Activated naive CD4-positive, alpha-beta T cell treated with Interleukin-2 at 50 U/mL for 16 hours (primary cell): ENCODE measurements at regions not wholly inside any gene's neighbourhood (a gene's known extent, or its start where the extent isn't known, plus 50 kb on each side); places are given as distances from the start of the nearest gene placed in this dataset.
"Not testable (repeated sequence)": the region's sequence is repeated elsewhere in the genome, so short reads cannot be mapped to it uniquely, and the experiment has no call there.

Source experiments
- DNase-seq: peaks from one replicate; pipeline ENCODE4 v3.0.0-alpha.2; 2020

DNA sequence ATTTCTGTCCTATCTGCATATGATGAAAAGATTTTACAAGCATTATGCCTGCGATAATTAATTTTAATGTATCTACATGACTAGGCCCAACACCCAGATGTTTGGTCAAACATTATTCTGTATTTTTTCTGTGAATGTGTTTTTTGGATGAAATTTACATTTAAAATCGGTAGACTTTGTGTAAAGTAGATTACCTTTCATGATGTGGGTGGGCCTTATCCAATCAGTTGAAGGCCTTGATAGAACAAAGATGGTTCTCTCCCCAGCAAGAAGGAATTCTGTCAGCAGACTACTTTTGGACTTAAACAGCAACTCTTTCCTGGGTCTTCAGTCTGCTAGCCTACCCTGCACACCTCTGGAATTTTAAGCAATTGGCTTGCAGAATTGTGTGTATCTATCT, 844.0 kb downstream of the BRINP3 start:
- no peak for DNase-seq

DNA sequence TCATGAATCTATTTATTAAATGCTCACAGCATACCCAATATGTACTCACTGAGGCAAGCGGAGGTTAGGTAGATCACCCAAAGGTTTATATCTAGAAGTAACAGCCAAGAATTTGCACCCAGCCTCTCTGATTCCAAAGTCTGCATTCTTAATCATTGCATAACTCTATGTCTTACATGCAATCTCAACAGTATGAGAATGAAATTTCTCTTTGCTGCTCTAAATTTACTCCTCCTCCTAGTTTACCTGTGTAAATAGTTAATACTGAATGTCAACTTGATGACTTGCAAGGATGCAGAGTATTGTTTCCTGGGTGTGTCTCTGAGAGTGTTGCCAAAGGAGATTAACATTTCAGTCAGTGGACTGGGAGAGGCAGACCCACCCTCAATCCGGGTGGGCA, 840.6 kb downstream of the BRINP3 start:
- DNase-seq = no peak

DNA sequence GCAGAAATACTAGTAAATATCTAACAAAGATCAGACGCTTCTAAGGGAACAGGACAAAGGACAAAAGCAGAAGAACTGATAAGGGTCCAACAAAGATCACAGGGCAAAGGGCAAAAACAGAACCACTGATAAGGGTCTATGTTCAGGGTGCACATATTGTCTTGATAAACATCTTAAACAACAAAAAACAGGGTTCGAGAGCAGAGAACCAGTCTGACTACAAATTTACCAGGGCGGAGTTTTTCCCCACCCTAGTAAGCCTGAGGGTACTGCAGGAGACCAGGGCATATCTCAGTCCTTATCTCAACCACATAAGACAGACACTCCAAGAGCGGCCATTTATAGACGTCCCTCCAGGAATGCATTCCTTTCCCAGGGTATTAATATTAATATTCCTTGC, 833.5 kb downstream of the BRINP3 start:
- DNase-seq = not testable (repeated sequence)

GRCh38 chr1:189644970-189645369, 832.7 kb downstream of the BRINP3 start:
- DNase-seq = no peak

GRCh38 chr1:189646066-189646465, 831.6 kb downstream of the BRINP3 start:
- no peak for DNase-seq

DNA sequence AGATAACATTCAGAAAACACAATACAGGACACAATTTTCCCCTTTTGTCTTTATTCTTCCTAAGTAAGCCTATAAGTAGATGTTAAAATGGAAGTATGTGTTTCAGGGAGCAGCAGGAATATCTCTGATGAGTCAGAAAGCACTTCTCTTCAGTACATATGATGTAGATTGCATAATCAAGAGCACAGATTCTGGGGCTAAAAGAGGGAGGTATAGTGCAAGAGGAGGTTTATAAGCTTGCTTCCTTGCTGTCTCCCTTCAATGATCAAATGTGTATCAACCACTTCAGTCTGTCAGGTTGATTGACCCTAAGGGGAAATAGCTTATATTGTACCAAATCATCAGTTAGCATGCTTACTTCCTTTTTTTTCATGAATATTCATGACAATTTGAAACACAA, 822.8 kb downstream of the BRINP3 start:
- no peak for DNase-seq

DNA sequence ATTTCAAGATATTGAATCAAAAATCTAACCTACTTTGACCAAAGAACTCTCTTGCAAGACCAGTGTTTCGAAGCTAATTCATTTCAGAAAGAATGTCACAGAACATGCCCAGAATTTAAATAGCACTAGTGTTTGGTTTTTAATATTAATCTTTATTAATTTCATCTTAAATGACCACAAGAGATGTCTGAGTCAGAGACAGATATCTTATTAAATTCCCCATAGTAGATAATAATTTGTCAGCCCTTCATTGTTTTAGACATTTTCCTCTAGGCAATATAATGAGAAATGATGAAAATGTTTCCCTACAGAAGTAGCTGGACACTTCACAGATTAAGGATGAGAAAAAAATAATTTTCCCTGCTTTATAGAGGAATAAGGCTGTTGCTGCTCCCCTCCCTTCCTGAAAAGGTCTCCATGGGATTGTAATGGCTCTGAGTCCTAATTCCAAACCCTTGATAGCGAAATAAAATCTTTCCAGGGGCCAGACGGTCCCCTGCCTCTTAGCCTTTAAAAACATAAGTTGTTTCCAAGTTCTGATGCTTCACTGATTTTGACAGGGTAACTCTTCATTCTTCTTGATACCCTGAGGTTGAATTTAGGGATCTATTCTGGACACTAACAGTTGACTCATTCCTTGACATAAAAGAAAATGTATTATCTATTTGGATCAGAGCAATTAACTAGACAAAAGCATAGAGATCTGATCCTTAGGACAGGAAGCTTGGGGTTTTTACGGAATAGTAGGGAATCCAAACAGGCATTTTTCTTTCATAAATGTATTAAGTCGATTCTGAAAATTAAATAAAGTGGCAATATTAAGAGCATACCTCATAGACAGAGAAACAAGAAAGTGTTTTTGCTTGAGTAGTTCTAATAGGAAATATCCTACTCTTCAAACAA, 820.8 kb downstream of the BRINP3 start:
- DNase-seq = no peak

GRCh38 chr1:189657715-189658114, 819.9 kb downstream of the BRINP3 start:
- DNase-seq = no peak

- DNase-seq = no peak
These were observed 819.3 kb downstream of the BRINP3 start for GRCh38 chr1:189658381-189658780.

- DNase-seq = no peak
These were observed 817.9 kb downstream of the BRINP3 start for GRCh38 chr1:189659731-189660130.

DNA sequence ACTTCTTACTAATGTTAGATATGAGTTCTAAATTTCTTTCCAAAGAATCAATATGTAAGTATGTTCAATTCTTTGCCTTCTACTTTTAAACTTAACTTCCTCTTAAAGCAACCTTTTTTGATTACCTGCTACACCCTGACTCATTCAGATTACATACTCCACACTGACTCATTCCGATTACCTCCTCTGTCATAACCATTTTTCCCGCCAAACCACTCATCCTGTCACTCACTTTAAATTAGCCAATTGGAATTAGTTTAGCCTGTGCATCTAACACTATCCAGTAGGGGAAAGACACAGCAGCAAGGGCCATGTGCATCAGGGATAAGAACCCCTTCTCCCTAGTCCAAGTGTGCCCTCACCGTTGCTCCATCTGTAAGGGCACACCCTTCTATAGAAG, 815.5 kb downstream of the BRINP3 start:
- no peak for DNase-seq

- no peak for DNase-seq
These were observed 807.8 kb downstream of the BRINP3 start for GRCh38 chr1:189669846-189670245.

DNA sequence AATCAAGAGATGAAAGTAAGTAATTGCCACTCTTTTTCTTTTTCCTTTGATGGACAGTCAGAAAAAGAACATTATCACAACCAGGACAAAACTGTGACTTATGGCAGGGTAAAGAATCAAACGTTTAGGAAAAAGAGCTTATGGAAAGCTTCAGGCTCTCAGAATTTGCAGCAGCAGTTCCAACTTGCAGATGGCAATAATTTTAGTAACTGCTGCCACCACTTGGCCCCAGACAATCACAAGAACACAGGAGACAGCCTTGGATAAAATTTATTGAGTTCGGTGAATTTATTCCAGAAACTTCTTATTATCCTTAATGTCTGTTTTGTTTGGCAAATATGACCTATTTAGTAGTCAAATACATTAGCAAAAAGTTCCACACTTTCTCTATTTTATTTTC, 804.4 kb downstream of the BRINP3 start:
- DNase-seq = no peak

GRCh38 chr1:189675712-189676244, 801.9 kb downstream of the BRINP3 start:
- DNase-seq = no peak

DNA sequence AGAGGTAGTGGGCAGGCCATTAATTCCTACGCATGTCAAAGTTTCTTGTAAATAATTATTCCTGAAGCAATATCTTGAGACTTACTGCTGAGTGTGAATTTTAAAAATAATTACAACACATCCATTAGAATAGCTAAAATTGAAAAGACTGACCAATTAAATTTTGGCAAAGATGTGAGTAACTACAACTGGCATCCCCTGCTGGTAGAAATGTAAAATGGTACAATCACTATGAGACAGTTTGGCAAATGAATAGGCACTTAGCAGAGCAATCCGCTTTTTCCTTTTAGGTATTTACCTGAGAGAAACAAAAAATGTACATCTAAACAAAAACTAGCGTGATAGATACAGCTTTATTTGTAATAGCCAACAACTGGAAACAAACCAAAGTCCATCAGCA, 798.9 kb downstream of the BRINP3 start:
- no peak for DNase-seq

- no peak for DNase-seq
These were observed 796.3 kb downstream of the BRINP3 start for GRCh38 chr1:189681252-189681919.

DNA sequence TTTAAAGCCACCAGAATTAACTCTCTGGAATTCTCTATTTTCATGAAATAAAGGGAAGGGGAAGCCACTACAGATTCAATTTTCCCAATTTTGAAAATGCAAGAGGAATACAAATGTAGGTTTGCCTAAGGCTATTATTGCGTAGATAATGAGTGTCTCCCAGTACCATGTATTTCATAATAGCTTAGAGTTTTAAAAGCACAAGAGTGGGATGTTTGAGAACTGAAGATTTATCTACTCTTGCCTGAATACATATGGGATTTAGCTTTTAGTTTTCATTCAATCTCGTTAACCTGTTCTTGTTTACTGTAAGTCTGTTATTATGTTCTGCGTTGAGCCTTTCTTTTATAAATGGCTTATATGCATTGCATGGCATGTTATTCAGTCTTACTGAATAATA, 795.1 kb downstream of the BRINP3 start:
- no peak for DNase-seq

DNA sequence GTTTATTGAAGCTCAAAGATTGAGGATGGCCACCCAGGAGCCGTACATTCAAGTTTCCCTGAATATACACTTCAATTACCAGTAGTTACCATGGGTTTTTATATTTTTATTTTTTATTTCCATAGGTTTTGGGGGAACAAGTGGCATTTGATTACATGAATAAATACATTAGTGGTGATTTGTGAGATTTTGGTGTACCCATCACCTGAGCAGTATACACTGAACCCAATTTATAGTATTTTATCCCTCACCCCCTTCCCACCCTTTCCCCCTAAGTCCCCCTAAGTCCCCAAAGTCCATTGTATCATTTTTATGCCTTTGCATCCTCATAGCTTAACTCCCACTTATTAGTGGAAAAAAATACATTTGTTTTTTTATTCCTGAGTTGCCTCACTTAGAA, 791.4 kb downstream of the BRINP3 start:
- DNase-seq = no peak

DNA sequence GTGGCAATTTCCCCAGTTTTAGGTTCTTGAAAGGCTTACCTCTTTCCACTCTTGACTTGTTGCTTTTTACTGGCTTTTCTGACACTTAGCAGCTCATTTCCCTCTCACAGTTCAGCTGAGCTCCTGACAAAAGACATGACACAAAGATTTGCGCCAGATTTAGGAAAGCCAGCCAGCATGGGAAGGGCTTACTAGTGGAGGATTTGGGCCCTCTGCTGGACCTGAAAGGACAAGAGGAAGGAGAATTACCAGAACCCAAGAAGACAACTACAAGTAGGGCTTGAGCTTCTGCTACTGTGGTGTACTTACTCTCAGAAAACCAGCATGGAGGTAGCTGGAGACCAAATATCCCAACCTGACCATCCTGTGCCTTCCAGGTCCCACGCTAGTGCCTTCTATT, 784.5 kb downstream of the BRINP3 start:
- DNase-seq = no peak

- no peak for DNase-seq
These were observed 781.4 kb downstream of the BRINP3 start for GRCh38 chr1:189696297-189696696.

- DNase-seq = no peak
These were observed 780.6 kb downstream of the BRINP3 start for GRCh38 chr1:189697113-189697512.

DNA sequence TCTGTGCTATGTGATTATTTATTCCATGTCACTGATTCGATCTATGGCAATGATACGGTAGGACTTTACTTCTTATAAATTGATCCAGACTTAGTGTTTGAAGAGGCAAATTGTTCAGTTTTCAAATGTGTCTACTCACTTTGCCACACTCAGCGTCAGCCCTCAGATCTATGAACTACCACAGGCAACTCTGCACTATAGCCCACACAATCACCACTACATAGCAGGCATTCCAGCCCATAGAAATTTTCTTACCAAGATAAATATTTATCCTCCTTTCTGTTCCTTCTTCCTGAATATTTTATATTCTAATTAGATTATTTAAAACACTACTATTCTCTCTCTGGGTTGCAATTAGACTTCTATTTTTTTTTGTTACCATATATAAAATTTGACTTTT, 776.1 kb downstream of the BRINP3 start:
- DNase-seq = no peak

DNA sequence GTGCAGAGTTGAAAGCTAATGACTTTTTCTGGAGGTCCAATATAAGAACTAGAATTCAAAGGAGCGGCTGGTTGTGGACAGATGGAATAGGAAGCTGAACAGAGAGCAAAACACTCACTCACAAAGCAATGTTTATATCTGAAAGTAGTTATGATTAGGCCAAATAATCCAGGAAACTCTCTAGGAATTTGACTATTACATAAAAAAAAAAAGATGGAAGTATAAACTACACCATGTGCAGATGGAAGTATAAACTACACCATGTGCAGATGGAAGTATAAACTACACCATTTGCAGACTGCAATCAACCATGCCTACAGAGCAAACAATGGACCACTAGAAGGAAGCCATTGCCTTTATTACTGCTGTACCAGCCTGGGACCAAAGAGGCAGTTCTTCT, 771.1 kb downstream of the BRINP3 start:
- DNase-seq = no peak

DNA sequence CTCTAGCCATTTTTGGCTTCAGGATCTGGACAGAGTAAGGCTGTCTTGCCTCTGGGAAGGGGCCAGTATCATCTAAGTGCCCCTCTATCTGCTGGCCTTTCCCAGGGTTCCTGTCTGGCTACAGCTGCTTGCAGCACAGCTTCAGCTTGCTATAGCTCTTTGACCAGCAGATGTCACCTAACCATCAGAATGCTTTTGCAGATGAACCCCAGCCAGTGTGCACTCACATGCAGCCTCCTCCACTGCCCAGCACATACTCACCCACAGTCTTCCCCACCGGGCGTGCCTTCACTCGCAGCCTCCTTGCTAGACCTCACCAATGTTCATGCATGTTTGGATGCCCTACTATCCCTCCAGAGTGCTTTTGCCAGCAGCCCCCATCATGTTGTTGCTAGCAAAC, 769.0 kb downstream of the BRINP3 start:
- no peak for DNase-seq
